Stromal cell of bone marrow (primary cell): ENCODE measurements at regions not wholly inside any gene's neighbourhood (a gene's known extent, or its start where the extent isn't known, plus 50 kb on each side); places are given as distances from the start of the nearest gene placed in this dataset.

Source experiments
- DNase-seq: peaks from one replicate; pipeline ENCODE4 v3.0.0-alpha.2; 2012; ENCODE audit warnings: low read depth

GRCh38 chr21:20649231-20649630 is 349.0 kb upstream of the NCAM2 start:
- DNase-seq = no peak

- no peak for DNase-seq
Measured at GRCh38 chr21:20652846-20653245, 345.4 kb upstream of the NCAM2 start.

GRCh38 chr21:20661246-20661645 is 337.0 kb upstream of the NCAM2 start:
- DNase-seq = no peak

- no peak for DNase-seq
Measured at GRCh38 chr21:20661745-20662422, 336.3 kb upstream of the NCAM2 start.

GRCh38 chr21:20662514-20662913 is 335.7 kb upstream of the NCAM2 start:
- DNase-seq = no peak

- no peak for DNase-seq
Measured at GRCh38 chr21:20667931-20668330, 330.3 kb upstream of the NCAM2 start.

GRCh38 chr21:20685475-20685874 is 312.7 kb upstream of the NCAM2 start:
- no peak for DNase-seq

GRCh38 chr21:20698585-20698984 is 299.6 kb upstream of the NCAM2 start:
- DNase-seq = no peak

- DNase-seq = no peak
Measured at GRCh38 chr21:20701235-20701634, 297.0 kb upstream of the NCAM2 start.

GRCh38 chr21:20703112-20703767 is 295.0 kb upstream of the NCAM2 start:
- no peak for DNase-seq

GRCh38 chr21:20720623-20721022 is 277.6 kb upstream of the NCAM2 start:
- DNase-seq = peak; percentile 34

- DNase-seq = no peak
Measured at GRCh38 chr21:20721151-20721550, 277.1 kb upstream of the NCAM2 start.

- no peak for DNase-seq
Measured at GRCh38 chr21:20728691-20729090, 269.5 kb upstream of the NCAM2 start.

GRCh38 chr21:20729376-20729775 is 268.8 kb upstream of the NCAM2 start:
- DNase-seq = no peak

GRCh38 chr21:20730441-20730840 is 267.8 kb upstream of the NCAM2 start:
- DNase-seq = no peak

- DNase-seq = no peak
Measured at GRCh38 chr21:20735257-20735656, 263.0 kb upstream of the NCAM2 start.

- DNase-seq = no peak
Measured at GRCh38 chr21:20737227-20737913, 260.8 kb upstream of the NCAM2 start.

GRCh38 chr21:20739421-20739820 is 258.8 kb upstream of the NCAM2 start:
- no peak for DNase-seq

- DNase-seq = no peak
Measured at GRCh38 chr21:20741445-20741844, 256.8 kb upstream of the NCAM2 start.

- no peak for DNase-seq
Measured at GRCh38 chr21:20760221-20760620, 238.0 kb upstream of the NCAM2 start.

- no peak for DNase-seq
Measured at GRCh38 chr21:20774737-20775136, 223.5 kb upstream of the NCAM2 start.

- no peak for DNase-seq
Measured at GRCh38 chr21:20779321-20779720, 218.9 kb upstream of the NCAM2 start.

GRCh38 chr21:20783611-20784010 is 214.6 kb upstream of the NCAM2 start:
- no peak for DNase-seq
